ENCODE measurements at regions not wholly inside any gene's neighbourhood (a gene's known extent, or its start where the extent isn't known, plus 50 kb on each side); places are given as distances from the start of the nearest gene placed in this dataset.

GRCh38 chr11:115083144-115083806, 404.9 kb downstream of the NXPE2 start:
- TF ChIP-seq CTCF (IDR thresholded peaks at IDR 0.05; ENCODE audit: insufficient read depth, low read length, poor library complexity, severe bottlenecking) (no peak), EZH2phosphoT487 (conservative IDR thresholded peaks at IDR 0.05; ENCODE audit: low read length) (no peak)

All from SU-DHL-6 (cell line).